ENCODE measurements at regions not wholly inside any gene's neighbourhood (a gene's known extent, or its start where the extent isn't known, plus 50 kb on each side); places are given as distances from the start of the nearest gene placed in this dataset.

DNA sequence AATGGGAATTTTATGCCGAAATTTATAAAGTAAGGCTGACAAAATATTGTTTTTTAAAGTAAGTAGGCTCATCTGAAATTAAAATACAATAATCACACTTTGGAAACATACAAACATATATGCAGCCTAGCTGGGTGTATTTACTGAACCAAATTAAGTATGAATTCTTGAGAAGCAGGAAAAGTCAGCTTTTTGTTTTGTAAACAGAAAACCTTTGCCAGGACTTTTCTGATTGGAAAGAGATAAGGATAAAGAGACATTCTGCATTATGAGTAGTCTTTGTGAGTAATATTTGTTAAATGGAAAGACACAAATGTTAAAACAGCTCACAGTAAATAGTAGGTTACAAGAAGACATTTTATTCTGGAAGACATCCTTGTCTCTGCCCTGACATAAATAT, 1380.8 kb downstream of the GRIK2 start:
- peak; percentile 57 for DNase-seq
- no peak overlapping the region for H3K4me3 ChIP-seq (ENCODE audit: low read length)
- no peak overlapping the region for H2AFZ ChIP-seq (ENCODE audit: low read length)
- TF ChIP-seq EZH2 (IDR thresholded peaks at IDR 0.05; ENCODE audit: low read length, unreplicated experiment): no peak
- TF ChIP-seq EZH2phosphoT487 (IDR thresholded peaks at IDR 0.05; ENCODE audit: borderline replicate concordance, low read length): no peak
- TF ChIP-seq, protein P1, sequence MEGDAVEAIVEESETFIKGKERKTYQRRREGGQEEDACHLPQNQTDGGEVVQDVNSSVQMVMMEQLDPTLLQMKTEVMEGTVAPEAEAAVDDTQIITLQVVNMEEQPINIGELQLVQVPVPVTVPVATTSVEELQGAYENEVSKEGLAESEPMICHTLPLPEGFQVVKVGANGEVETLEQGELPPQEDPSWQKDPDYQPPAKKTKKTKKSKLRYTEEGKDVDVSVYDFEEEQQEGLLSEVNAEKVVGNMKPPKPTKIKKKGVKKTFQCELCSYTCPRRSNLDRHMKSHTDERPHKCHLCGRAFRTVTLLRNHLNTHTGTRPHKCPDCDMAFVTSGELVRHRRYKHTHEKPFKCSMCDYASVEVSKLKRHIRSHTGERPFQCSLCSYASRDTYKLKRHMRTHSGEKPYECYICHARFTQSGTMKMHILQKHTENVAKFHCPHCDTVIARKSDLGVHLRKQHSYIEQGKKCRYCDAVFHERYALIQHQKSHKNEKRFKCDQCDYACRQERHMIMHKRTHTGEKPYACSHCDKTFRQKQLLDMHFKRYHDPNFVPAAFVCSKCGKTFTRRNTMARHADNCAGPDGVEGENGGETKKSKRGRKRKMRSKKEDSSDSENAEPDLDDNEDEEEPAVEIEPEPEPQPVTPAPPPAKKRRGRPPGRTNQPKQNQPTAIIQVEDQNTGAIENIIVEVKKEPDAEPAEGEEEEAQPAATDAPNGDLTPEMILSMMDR (conservative IDR thresholded peaks at IDR 0.05; ENCODE audit: low read depth, low read length): no peak
- no peaks in the 10 kb centered on the region for H4K20me1 ChIP-seq (ENCODE audit: low read length)
- no peak overlapping the region for H3K9ac ChIP-seq (ENCODE audit: low read length)
- ChIA-PET CTCF (no interaction called here), POLR2A (ENCODE audit: unreplicated experiment) (interaction anchor here (0.7 kb wide), 1 partner anchor 32 kb away, joined by 7 read pairs; no protein-coding TSS in a partner anchor)
- no peaks in the 10 kb centered on the region for H3K9me2 ChIP-seq (replicated peaks; ENCODE audit: low read length)
- intact Hi-C loops (cut with micrococcal nuclease): no loop called here
- ATAC-seq: 0 out of 2 replicates have a peak, but pooled peaks have one; percentile 31
- no peaks in the 10 kb centered on the region for H3K9me3 ChIP-seq (ENCODE audit: low read length)
- no TSS peak for BruUV-seq (replicated peaks)
- peak overlapping the region; percentile 31 for H3K4me2 ChIP-seq (ENCODE audit: low read length)
- H3K27me3 ChIP-seq (ENCODE audit: low read length): no peaks in the 10 kb centered on the region
- H3K4me1 ChIP-seq (ENCODE audit: insufficient read depth, low read length): peaks cover 11% of the 10 kb centered on the region; the same call in 1 of the 2 replicates
- no peak overlapping the region for H3K27ac ChIP-seq (ENCODE audit: low read length)
- H3F3A ChIP-seq (ENCODE audit: low read length, unreplicated experiment): no peaks in the 10 kb centered on the region
- no peaks in the 10 kb centered on the region for H3K36me3 ChIP-seq (ENCODE audit: low read depth, low read length)
- H3K79me2 ChIP-seq (ENCODE audit: low read length): no peaks in the 10 kb centered on the region

DNA sequence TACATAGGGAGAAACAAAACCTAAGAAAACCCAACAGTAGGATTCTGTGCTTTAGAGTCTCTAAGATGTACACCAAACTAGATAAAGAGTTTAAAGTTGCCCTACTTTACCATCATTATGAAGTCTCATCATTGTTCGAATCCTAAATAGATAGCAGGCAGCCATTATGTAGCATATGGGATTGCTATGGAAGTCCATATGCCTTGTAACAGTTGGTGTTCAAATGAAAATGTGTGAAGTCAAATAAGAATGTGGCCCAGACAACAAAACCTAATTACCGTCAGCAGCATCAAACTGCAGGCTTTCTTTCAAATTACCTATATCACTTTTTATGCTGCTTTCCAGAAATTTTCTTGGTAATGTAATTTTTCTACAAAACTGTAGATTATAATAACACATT, 1380.1 kb downstream of the GRIK2 start:
- ATAC-seq (no peak), DNase-seq (no peak)
- no peaks in the 10 kb centered on the region for H3F3A ChIP-seq (ENCODE audit: low read length, unreplicated experiment)
- H3K27me3 ChIP-seq (ENCODE audit: low read length): no peaks in the 10 kb centered on the region
- H3K36me3 ChIP-seq (ENCODE audit: low read depth, low read length): no peaks in the 10 kb centered on the region
- no peak overlapping the region for H3K9ac ChIP-seq (ENCODE audit: low read length)
- BruUV-seq (replicated peaks): no TSS peak
- no peak overlapping the region for H2AFZ ChIP-seq (ENCODE audit: low read length)
- no peaks in the 10 kb centered on the region for H4K20me1 ChIP-seq (ENCODE audit: low read length)
- H3K9me2 ChIP-seq (replicated peaks; ENCODE audit: low read length): no peaks in the 10 kb centered on the region
- H3K4me1 ChIP-seq (ENCODE audit: insufficient read depth, low read length): peaks cover 11% of the 10 kb centered on the region; the same call in 1 of the 2 replicates
- ChIA-PET POLR2A (ENCODE audit: unreplicated experiment) (interaction anchor here (0.7 kb wide), 1 partner anchor 31 kb away, joined by 7 read pairs; no protein-coding TSS in a partner anchor), CTCF (no interaction called here)
- TF ChIP-seq EZH2 (IDR thresholded peaks at IDR 0.05; ENCODE audit: low read length, unreplicated experiment): no peak
- TF ChIP-seq EZH2phosphoT487 (IDR thresholded peaks at IDR 0.05; ENCODE audit: borderline replicate concordance, low read length): no peak
- TF ChIP-seq, protein P1 (conservative IDR thresholded peaks at IDR 0.05; ENCODE audit: low read depth, low read length): no peak
- H3K27ac ChIP-seq (ENCODE audit: low read length): no peak overlapping the region
- H3K4me2 ChIP-seq (ENCODE audit: low read length): no peak overlapping the region
- no peaks in the 10 kb centered on the region for H3K79me2 ChIP-seq (ENCODE audit: low read length)
- intact Hi-C loops (cut with micrococcal nuclease): no loop called here
- no peaks in the 10 kb centered on the region for H3K9me3 ChIP-seq (ENCODE audit: low read length)
- H3K4me3 ChIP-seq (ENCODE audit: low read length): no peak overlapping the region

DNA sequence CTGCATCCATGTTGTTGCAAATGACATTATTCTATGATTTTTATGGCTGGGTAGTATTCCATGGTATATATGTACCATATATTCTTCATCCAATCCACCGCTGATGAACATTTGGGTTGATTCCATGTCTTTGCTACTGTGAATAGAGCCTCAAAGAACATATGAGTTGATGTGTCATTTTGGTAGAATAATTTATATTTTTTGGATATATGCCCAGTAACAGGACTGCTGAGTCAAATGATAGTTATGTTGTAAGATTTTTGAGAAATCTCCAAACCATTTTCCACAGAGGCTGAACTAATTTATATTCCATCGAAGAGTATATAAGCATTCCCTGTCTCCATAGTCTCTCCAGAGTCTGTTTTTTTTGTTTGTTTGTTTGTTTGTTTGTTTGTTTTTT, 1373.5 kb downstream of the GRIK2 start:
- Histone ChIP-seq H3K79me2 (ENCODE audit: low read length) (no peaks in the 10 kb centered on the region), H3K27me3 (ENCODE audit: low read length) (no peaks in the 10 kb centered on the region), H3F3A (ENCODE audit: low read length, unreplicated experiment) (no peaks in the 10 kb centered on the region), H3K27ac (ENCODE audit: low read length) (no peak overlapping the region), H3K36me3 (ENCODE audit: low read depth, low read length) (no peaks in the 10 kb centered on the region), H3K9ac (ENCODE audit: low read length) (no peak overlapping the region), H3K4me1 (ENCODE audit: insufficient read depth, low read length) (peaks cover 6% of the 10 kb centered on the region; the same call in 1 of the 2 replicates), H3K9me3 (ENCODE audit: low read length) (no peaks in the 10 kb centered on the region), H3K4me2 (ENCODE audit: low read length) (no peak overlapping the region), H3K4me3 (ENCODE audit: low read length) (no peak overlapping the region), H3K9me2 (replicated peaks; ENCODE audit: low read length) (no peaks in the 10 kb centered on the region), H2AFZ (ENCODE audit: low read length) (no peak overlapping the region), H4K20me1 (ENCODE audit: low read length) (no peaks in the 10 kb centered on the region)
- ChIA-PET POLR2A (ENCODE audit: unreplicated experiment) (no interaction called here), CTCF (no interaction called here)
- ATAC-seq (peak; percentile 15; the same call in 1 of the 2 replicates), DNase-seq (peak; percentile 69)
- intact Hi-C loops (cut with micrococcal nuclease): no loop called here
- no TSS peak for BruUV-seq (replicated peaks)
- TF ChIP-seq EZH2 (IDR thresholded peaks at IDR 0.05; ENCODE audit: low read length, unreplicated experiment): no peak
- TF ChIP-seq, protein P1 (conservative IDR thresholded peaks at IDR 0.05; ENCODE audit: low read depth, low read length): no peak
- TF ChIP-seq EZH2phosphoT487 (IDR thresholded peaks at IDR 0.05; ENCODE audit: borderline replicate concordance, low read length): no peak

Measured in PC-3 (cell line).